HL-60 (cell line): ENCODE measurements at regions not wholly inside any gene's neighbourhood (a gene's known extent, or its start where the extent isn't known, plus 50 kb on each side); places are given as distances from the start of the nearest gene placed in this dataset.

Experiments used
- DNase-seq, 2 experiments: peaks; one replicate each; pipeline ENCODE4 v3.0.0-alpha.2; 2010 to 2020; ENCODE audit warnings: low read depth in 1 of 2, low spot score in 1 of 2
- H3K27ac ChIP-seq: fragments of 250-450 bp; sonication (Bioruptor Pico); replicated peaks from 2 replicates; pipeline ENCODE4 v1.5.1; 2020; ENCODE audit warnings: mild to moderate bottlenecking, moderate library complexity
- H3K27me3 ChIP-seq: fragments of 250-450 bp; sonication (Bioruptor Pico); 2 replicates; pipeline ENCODE4 v1.5.1; 2021; ENCODE audit warnings: mild to moderate bottlenecking, moderate library complexity; ENCODE audit not compliant: insufficient read depth, poor library complexity, severe bottlenecking
- H3K4me3 ChIP-seq: replicated peaks from 2 replicates; pipeline ENCODE4 v1.5.1; 2011; ENCODE audit warnings: mild to moderate bottlenecking, control low read depth, low read length; ENCODE audit not compliant: insufficient read depth
- GABPA ChIP-seq: IDR thresholded peaks from 2 replicates; pipeline ENCODE4 v1.6.1; 2012; ENCODE audit warnings: low read depth
- POLR2AphosphoS5 ChIP-seq: IDR thresholded peaks from 2 replicates; pipeline ENCODE4 v1.6.1; 2012; ENCODE audit warnings: low read depth
- SPI1 ChIP-seq: IDR thresholded peaks from 2 replicates; pipeline ENCODE4 v1.6.1; 2012; ENCODE audit warnings: low read depth, mild to moderate bottlenecking, borderline replicate concordance
- TF ChIP-seq, protein P1 (sequence below): IDR thresholded peaks from 2 replicates; pipeline ENCODE4 v1.6.1; 2012; ENCODE audit warnings: low read depth; ENCODE audit not compliant: insufficient replicate concordance
- TF ChIP-seq, protein P2 (sequence below): IDR thresholded peaks from one replicate; pipeline ENCODE4 v1.5.1; 2011; ENCODE audit warnings: low read length, control low read depth, inconsistent platforms; ENCODE audit not compliant: insufficient read depth

DNA sequence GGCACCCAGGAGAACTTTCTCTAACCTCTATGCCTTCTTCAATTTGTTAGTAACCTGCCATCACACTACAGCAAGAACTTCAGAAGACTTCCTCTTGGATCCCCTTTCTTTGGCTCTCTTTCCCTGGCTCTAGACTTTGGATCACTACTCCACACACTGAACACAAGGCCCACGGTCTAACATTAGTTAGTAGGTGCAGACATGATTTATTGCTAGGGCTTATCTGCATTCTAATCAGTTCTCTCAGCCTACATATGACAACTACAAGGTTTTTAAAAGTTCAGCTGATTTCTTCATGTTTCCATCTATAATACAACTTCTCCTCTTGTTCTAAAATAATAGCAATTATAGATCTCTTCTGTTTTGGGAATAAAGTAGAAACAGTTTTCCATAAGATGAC, 209.1 kb upstream of the ANXA10 start:
- H3K4me3 ChIP-seq, result no peak overlapping the region
- no peaks in the 10 kb centered on the region for H3K27me3 ChIP-seq
- H3K27ac ChIP-seq, result no peak overlapping the region
- no peak for TF ChIP-seq SPI1
- TF ChIP-seq, protein P1, sequence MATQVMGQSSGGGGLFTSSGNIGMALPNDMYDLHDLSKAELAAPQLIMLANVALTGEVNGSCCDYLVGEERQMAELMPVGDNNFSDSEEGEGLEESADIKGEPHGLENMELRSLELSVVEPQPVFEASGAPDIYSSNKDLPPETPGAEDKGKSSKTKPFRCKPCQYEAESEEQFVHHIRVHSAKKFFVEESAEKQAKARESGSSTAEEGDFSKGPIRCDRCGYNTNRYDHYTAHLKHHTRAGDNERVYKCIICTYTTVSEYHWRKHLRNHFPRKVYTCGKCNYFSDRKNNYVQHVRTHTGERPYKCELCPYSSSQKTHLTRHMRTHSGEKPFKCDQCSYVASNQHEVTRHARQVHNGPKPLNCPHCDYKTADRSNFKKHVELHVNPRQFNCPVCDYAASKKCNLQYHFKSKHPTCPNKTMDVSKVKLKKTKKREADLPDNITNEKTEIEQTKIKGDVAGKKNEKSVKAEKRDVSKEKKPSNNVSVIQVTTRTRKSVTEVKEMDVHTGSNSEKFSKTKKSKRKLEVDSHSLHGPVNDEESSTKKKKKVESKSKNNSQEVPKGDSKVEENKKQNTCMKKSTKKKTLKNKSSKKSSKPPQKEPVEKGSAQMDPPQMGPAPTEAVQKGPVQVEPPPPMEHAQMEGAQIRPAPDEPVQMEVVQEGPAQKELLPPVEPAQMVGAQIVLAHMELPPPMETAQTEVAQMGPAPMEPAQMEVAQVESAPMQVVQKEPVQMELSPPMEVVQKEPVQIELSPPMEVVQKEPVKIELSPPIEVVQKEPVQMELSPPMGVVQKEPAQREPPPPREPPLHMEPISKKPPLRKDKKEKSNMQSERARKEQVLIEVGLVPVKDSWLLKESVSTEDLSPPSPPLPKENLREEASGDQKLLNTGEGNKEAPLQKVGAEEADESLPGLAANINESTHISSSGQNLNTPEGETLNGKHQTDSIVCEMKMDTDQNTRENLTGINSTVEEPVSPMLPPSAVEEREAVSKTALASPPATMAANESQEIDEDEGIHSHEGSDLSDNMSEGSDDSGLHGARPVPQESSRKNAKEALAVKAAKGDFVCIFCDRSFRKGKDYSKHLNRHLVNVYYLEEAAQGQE, result no peak
- no peak for TF ChIP-seq POLR2AphosphoS5
- no peak for TF ChIP-seq GABPA
- TF ChIP-seq, protein P2, sequence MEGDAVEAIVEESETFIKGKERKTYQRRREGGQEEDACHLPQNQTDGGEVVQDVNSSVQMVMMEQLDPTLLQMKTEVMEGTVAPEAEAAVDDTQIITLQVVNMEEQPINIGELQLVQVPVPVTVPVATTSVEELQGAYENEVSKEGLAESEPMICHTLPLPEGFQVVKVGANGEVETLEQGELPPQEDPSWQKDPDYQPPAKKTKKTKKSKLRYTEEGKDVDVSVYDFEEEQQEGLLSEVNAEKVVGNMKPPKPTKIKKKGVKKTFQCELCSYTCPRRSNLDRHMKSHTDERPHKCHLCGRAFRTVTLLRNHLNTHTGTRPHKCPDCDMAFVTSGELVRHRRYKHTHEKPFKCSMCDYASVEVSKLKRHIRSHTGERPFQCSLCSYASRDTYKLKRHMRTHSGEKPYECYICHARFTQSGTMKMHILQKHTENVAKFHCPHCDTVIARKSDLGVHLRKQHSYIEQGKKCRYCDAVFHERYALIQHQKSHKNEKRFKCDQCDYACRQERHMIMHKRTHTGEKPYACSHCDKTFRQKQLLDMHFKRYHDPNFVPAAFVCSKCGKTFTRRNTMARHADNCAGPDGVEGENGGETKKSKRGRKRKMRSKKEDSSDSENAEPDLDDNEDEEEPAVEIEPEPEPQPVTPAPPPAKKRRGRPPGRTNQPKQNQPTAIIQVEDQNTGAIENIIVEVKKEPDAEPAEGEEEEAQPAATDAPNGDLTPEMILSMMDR, result no peak
- no peak for DNase-seq

DNA sequence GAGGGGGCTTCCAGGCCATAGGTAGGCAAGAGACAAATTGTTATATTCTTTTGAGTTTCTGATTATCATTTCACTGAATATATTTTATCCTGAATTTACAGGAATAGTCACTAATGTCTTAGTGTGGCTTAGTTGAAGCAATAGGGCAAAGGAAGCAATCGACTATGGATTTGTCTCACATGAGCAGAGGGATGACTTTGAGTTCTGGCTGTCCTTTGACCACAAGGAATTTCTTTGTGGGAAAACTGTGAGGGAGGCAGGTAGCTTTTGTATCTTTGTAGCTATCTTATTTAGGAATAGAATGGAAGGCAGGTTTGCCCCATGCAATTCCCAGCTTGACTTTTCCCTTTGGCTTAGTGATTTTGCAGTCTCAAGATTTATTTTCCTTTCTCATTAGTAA, 207.3 kb upstream of the ANXA10 start:
- no peak for DNase-seq
- Histone ChIP-seq H3K27me3 (no peaks in the 10 kb centered on the region), H3K27ac (no peak overlapping the region), H3K4me3 (no peak overlapping the region)
- TF ChIP-seq GABPA (no peak), SPI1 (no peak), POLR2AphosphoS5 (no peak)
- TF ChIP-seq, protein P1, result no peak
- TF ChIP-seq, protein P2, result no peak

DNA sequence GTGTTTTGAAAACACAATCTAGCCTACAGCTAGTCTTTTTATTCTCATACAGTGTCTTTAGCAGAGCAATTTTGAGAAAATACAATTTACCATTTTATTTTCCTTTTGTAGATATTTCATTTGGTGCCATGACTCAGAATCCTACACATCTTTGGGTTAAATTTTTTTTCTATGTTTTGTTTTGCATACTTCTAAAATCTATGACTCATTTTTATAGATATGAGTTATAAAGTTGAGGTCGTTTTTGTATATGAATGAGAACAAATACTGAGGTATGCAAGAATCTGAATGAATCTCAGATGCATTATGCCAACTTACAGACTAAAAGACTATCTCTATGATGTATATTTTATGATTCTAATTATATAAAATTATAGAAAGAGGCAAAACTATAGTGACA, 206.5 kb upstream of the ANXA10 start:
- Histone ChIP-seq H3K27ac (no peak overlapping the region), H3K27me3 (no peaks in the 10 kb centered on the region), H3K4me3 (no peak overlapping the region)
- no peak for DNase-seq
- TF ChIP-seq SPI1 (no peak), GABPA (no peak), POLR2AphosphoS5 (no peak)
- TF ChIP-seq, protein P2, result no peak
- TF ChIP-seq, protein P1, result no peak
